ENCODE measurements at regions not wholly inside any gene's neighbourhood (a gene's known extent, or its start where the extent isn't known, plus 50 kb on each side); places are given as distances from the start of the nearest gene placed in this dataset.

GRCh38 chr12:47602325-47602724 lies 103.5 kb downstream of the RPAP3 start:
- Mint-ChIP-seq H3K4me1 (ENCODE audit: low read depth) (no peaks in the 10 kb centered on the region), H3K27me3 (no peaks in the 10 kb centered on the region), H3K27ac (no peak overlapping the region), H3K4me3 (ENCODE audit: low read depth) (no peak overlapping the region), H3K9me3 (ENCODE audit: low read depth) (peaks cover 26% of the 10 kb centered on the region), H3K36me3 (ENCODE audit: insufficient read depth) (peaks cover 30% of the 10 kb centered on the region)
- no peak for TF ChIP-seq CTCF (IDR thresholded peaks at IDR 0.05; ENCODE audit: unreplicated experiment)
- no peak for DNase-seq (ENCODE audit: low spot score, unreplicated experiment)

- Mint-ChIP-seq H3K36me3 (ENCODE audit: insufficient read depth) (peaks cover 23% of the 10 kb centered on the region), H3K4me3 (ENCODE audit: low read depth) (no peak overlapping the region), H3K27ac (no peak overlapping the region), H3K4me1 (ENCODE audit: low read depth) (no peaks in the 10 kb centered on the region), H3K27me3 (no peaks in the 10 kb centered on the region), H3K9me3 (ENCODE audit: low read depth) (peaks cover 18% of the 10 kb centered on the region)
- no peak for TF ChIP-seq CTCF (IDR thresholded peaks at IDR 0.05; ENCODE audit: unreplicated experiment)
- no peak for DNase-seq (ENCODE audit: low spot score, unreplicated experiment)
Measured at GRCh38 chr12:47601071-47601470, 104.8 kb downstream of the RPAP3 start.

DNA sequence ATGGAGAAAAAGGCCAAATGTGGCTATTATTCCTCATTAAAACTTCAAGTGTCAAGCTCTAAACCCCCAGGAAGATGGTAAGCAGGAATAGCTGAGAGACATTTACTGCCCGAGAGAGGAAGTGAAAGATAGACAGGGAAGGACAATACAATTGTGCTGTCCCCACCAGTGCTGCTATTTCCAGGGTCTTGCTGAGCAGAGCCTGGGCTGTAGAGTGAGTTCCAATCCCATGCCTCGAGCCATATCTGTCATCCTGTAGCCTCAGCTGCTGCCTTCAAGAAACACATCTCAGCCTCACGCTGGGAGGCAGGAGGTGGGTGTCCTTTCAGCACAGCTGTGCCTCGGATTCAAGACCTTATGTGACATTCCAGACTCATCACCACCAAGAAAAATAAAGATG lies 114.0 kb downstream of the RPAP3 start:
- H3K4me3 Mint-ChIP-seq (ENCODE audit: low read depth): no peak overlapping the region
- no peaks in the 10 kb centered on the region for H3K27me3 Mint-ChIP-seq
- no peak overlapping the region for H3K27ac Mint-ChIP-seq
- no peak for TF ChIP-seq CTCF (IDR thresholded peaks at IDR 0.05; ENCODE audit: unreplicated experiment)
- H3K36me3 Mint-ChIP-seq (ENCODE audit: insufficient read depth): no peaks in the 10 kb centered on the region
- no peaks in the 10 kb centered on the region for H3K4me1 Mint-ChIP-seq (ENCODE audit: low read depth)
- no peak for DNase-seq (ENCODE audit: low spot score, unreplicated experiment)
- H3K9me3 Mint-ChIP-seq (ENCODE audit: low read depth): no peaks in the 10 kb centered on the region

DNA sequence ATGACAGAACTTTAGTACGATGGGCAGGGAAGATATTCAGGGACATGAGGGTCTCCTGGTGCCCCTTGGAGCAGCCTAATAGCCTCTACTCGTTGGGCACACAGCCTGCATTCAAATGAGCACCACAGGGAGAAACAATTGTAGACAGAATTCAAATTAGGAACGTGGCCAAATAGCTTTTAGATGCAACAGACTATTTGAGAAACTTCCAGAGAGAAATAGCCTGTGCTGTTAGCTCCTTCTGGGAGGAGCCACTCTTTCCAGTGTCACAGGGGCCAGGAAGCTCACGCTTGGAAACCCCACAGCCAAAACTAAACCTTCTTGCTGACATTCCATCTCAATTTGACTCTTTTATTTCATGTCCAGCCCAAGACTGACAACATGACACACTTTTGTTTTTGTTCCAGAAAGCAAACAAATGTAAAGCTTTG lies 114.5 kb downstream of the RPAP3 start:
- H3K4me3 Mint-ChIP-seq (ENCODE audit: low read depth): no peak overlapping the region
- TF ChIP-seq CTCF (IDR thresholded peaks at IDR 0.05; ENCODE audit: unreplicated experiment): no peak
- no peak for DNase-seq (ENCODE audit: low spot score, unreplicated experiment)
- no peaks in the 10 kb centered on the region for H3K9me3 Mint-ChIP-seq (ENCODE audit: low read depth)
- H3K27me3 Mint-ChIP-seq: no peaks in the 10 kb centered on the region
- H3K27ac Mint-ChIP-seq: no peak overlapping the region
- H3K4me1 Mint-ChIP-seq (ENCODE audit: low read depth): no peaks in the 10 kb centered on the region
- no peaks in the 10 kb centered on the region for H3K36me3 Mint-ChIP-seq (ENCODE audit: insufficient read depth)

GRCh38 chr12:47590771-47591360 lies 115.0 kb downstream of the RPAP3 start:
- H3K4me1 Mint-ChIP-seq (ENCODE audit: low read depth): no peaks in the 10 kb centered on the region
- H3K36me3 Mint-ChIP-seq (ENCODE audit: insufficient read depth): no peaks in the 10 kb centered on the region
- no peak overlapping the region for H3K27ac Mint-ChIP-seq
- TF ChIP-seq CTCF (IDR thresholded peaks at IDR 0.05; ENCODE audit: unreplicated experiment): no peak
- no peaks in the 10 kb centered on the region for H3K27me3 Mint-ChIP-seq
- H3K4me3 Mint-ChIP-seq (ENCODE audit: low read depth): no peak overlapping the region
- no peak for DNase-seq (ENCODE audit: low spot score, unreplicated experiment)
- H3K9me3 Mint-ChIP-seq (ENCODE audit: low read depth): no peaks in the 10 kb centered on the region
